ENCODE measurements at regions not wholly inside any gene's neighbourhood (a gene's known extent, or its start where the extent isn't known, plus 50 kb on each side); places are given as distances from the start of the nearest gene placed in this dataset.
A peak's percentile ranks its signal among the peaks of the same experiment; 100 is the strongest.
"Not testable (repeated sequence)": the region's sequence is repeated elsewhere in the genome, so short reads cannot be mapped to it uniquely, and the experiment has no call there.

- DNase-seq, result no peak
Observed at GRCh38 chr6:130676077-130676772, 151.0 kb upstream of the SMLR1 start.

GRCh38 chr6:130676773-130677144 lies 150.4 kb upstream of the SMLR1 start:
- DNase-seq, result no peak

GRCh38 chr6:130677312-130677711 lies 149.9 kb upstream of the SMLR1 start:
- no peak for DNase-seq

- no peak for DNase-seq
Observed at GRCh38 chr6:130677766-130678165, 149.4 kb upstream of the SMLR1 start.

GRCh38 chr6:130679684-130680083 lies 147.5 kb upstream of the SMLR1 start:
- no peak for DNase-seq

- DNase-seq, result no peak
Observed at GRCh38 chr6:130680116-130680515, 147.1 kb upstream of the SMLR1 start.

- DNase-seq, result no peak
Observed at GRCh38 chr6:130681028-130681427, 146.2 kb upstream of the SMLR1 start.

GRCh38 chr6:130682066-130682465 lies 145.1 kb upstream of the SMLR1 start:
- DNase-seq, result no peak

GRCh38 chr6:130683761-130684517 lies 143.3 kb upstream of the SMLR1 start:
- DNase-seq, result peak; percentile 31

- DNase-seq, result no peak
Observed at GRCh38 chr6:130692659-130693058, 134.5 kb upstream of the SMLR1 start.

GRCh38 chr6:130693944-130694343 lies 133.3 kb upstream of the SMLR1 start:
- no peak for DNase-seq

GRCh38 chr6:130694606-130695005 lies 132.6 kb upstream of the SMLR1 start:
- no peak for DNase-seq

GRCh38 chr6:130696806-130697205 lies 130.4 kb upstream of the SMLR1 start:
- no peak for DNase-seq

GRCh38 chr6:130697271-130697994 lies 129.8 kb upstream of the SMLR1 start:
- DNase-seq, result no peak

GRCh38 chr6:130697995-130698535 lies 129.1 kb upstream of the SMLR1 start:
- peak; percentile 81 for DNase-seq

GRCh38 chr6:130699742-130700141 lies 127.5 kb upstream of the SMLR1 start:
- DNase-seq, result peak; percentile 37

GRCh38 chr6:130700397-130700796 lies 126.8 kb upstream of the SMLR1 start:
- DNase-seq, result no peak

GRCh38 chr6:130708338-130708737 lies 118.9 kb upstream of the SMLR1 start:
- DNase-seq, result no peak

GRCh38 chr6:130711641-130712040 lies 115.6 kb upstream of the SMLR1 start:
- DNase-seq, result not testable (repeated sequence)

GRCh38 chr6:130713144-130713543 lies 114.1 kb upstream of the SMLR1 start:
- no peak for DNase-seq

- DNase-seq, result no peak
Observed at GRCh38 chr6:130715058-130715457, 112.1 kb upstream of the SMLR1 start.

- no peak for DNase-seq
Observed at GRCh38 chr6:130716466-130716865, 110.7 kb upstream of the SMLR1 start.

GRCh38 chr6:130717657-130718056 lies 109.5 kb upstream of the SMLR1 start:
- DNase-seq, result peak; percentile 79
